Kidney (tissue), 13 donors: ENCODE measurements at regions not wholly inside any gene's neighbourhood (a gene's known extent, or its start where the extent isn't known, plus 50 kb on each side); places are given as distances from the start of the nearest gene placed in this dataset.

Source experiments
- DNase-seq, 5 donors: peaks; one replicate each; pipeline ENCODE4 v3.0.0-alpha.2; 2013 to 2020
- FAIRE-seq: peaks from 2 replicates; lab custom pipeline; 2012; peaks lifted over from hg19 to GRCh38; lab: Jason Lieb, UNC
- H3K27ac ChIP-seq, 2 donors: one replicate each; pipeline ENCODE4 v1.7.0; 2013; ENCODE audit warnings: low read depth in 2 of 2, low read length in 2 of 2, inconsistent platforms in 1 of 2
- H3K27me3 ChIP-seq: one replicate; pipeline ENCODE4 v1.7.1; 2013; ENCODE audit warnings: low read length, inconsistent platforms; ENCODE audit not compliant: control insufficient read depth, insufficient read depth
- H3K36me3 ChIP-seq, 3 donors: one replicate each; pipeline versions ENCODE4 v1.7.0 to v1.7.1; 2013; ENCODE audit warnings: low read length in 3 of 3, control low read depth in 1 of 3, inconsistent platforms in 1 of 3; ENCODE audit not compliant: insufficient read depth in 3 of 3, control insufficient read depth in 2 of 3
- H3K4me1 ChIP-seq, 3 donors: one replicate each; pipeline versions ENCODE4 v1.7.0 to v1.7.1; 2013; ENCODE audit warnings: low read length in 3 of 3, inconsistent platforms in 1 of 3, low read depth in 1 of 3; ENCODE audit not compliant: control insufficient read depth in 2 of 3, insufficient read depth in 2 of 3
- H3K4me3 ChIP-seq, 3 donors: one replicate each; pipeline versions ENCODE4 v1.7.0 to v1.8.1; 2013; ENCODE audit warnings: low read length in 3 of 3, control low read depth in 1 of 3, inconsistent platforms in 1 of 3
- H3K9ac ChIP-seq, 3 donors: one replicate each; pipeline versions ENCODE4 v1.7.0 to v1.7.1; 2013; ENCODE audit warnings: low read length in 3 of 3, control low read depth in 1 of 3, inconsistent platforms in 1 of 3
- H3K9me3 ChIP-seq, 3 donors: one replicate each; pipeline versions ENCODE4 v1.7.0 to v1.7.1; 2013; ENCODE audit warnings: low read length in 3 of 3, control low read depth in 1 of 3, inconsistent platforms in 1 of 3; ENCODE audit not compliant: control insufficient read depth in 2 of 3, insufficient read depth in 1 of 3
- CTCF ChIP-seq: IDR thresholded peaks from 3 replicates; pipeline ENCODE4 v1.5.1; 2012; ENCODE audit warnings: mild to moderate bottlenecking, moderate library complexity, borderline replicate concordance; ENCODE audit not compliant: insufficient read depth; ENCODE audit errors: extremely low read depth
- intact Hi-C: fragments of 100-400 bp; cut with DNase I; formaldehyde crosslinking; loops from one replicate; pipeline ENCODE4 v1.11.1; 2022
- donor health status: control.
- donor health status: control.
- donor health status: control.
- donor health status: control.
- donor health status: control.
- donor health status: DM: yes; HTN: yes; CAD: no.
- donor health status: Normal renal cell carcinoma (clear cell type).

- FAIRE-seq (no peak), DNase-seq (no peak)
- intact Hi-C loops: no loop called here
- H3K4me1 ChIP-seq: no peaks in the 10 kb centered on the region
- H3K36me3 ChIP-seq: no peaks in the 10 kb centered on the region
- no peak overlapping the region for H3K4me3 ChIP-seq
- H3K9ac ChIP-seq: no peak overlapping the region
- H3K27ac ChIP-seq: no peak overlapping the region
- H3K27me3 ChIP-seq: no peaks in the 10 kb centered on the region
- H3K9me3 ChIP-seq: peaks cover 0 to 2% (median 0%) of the 10 kb centered on the region in 3 donors
- no peak for TF ChIP-seq CTCF
Measured at GRCh38 chrX:58051346-58051745, 141.1 kb upstream of the ZXDA start.

- Histone ChIP-seq H3K27ac (no peak overlapping the region), H3K36me3 (no peaks in the 10 kb centered on the region), H3K4me3 (no peak overlapping the region), H3K27me3 (no peaks in the 10 kb centered on the region), H3K9me3 (no peaks in the 10 kb centered on the region), H3K9ac (no peak overlapping the region), H3K4me1 (no peaks in the 10 kb centered on the region)
- DNase-seq: no peak
- intact Hi-C loops: no loop called here
- no peak for FAIRE-seq
- TF ChIP-seq CTCF: no peak
Measured at GRCh38 chrX:58044130-58044529, 133.9 kb upstream of the ZXDA start.

DNA sequence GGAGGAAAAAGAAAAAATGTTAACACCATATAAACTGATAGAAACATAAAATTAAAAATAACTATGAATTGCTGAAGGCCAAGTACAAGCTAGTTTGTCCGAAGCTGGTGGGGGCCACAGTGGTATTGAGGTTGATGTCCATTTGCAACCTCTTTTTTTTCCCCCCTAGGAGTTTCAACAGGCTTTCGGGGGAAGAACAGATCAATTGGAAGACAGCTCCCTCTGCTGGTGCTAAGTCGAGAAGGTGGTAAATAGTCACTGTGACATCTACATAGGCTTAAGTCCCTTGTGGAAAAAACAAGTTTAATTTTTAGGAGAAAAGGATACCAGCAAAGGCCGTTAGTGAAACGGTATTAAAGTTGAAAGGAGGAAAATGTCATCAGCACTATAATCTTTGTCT is 115.7 kb upstream of the ZXDA start:
- FAIRE-seq: peak; percentile 71
- DNase-seq: peak in 2 of 5 donors; percentile 0
- Histone ChIP-seq H3K4me3 (no peak overlapping the region), H3K27me3 (no peaks in the 10 kb centered on the region), H3K4me1 (no peaks in the 10 kb centered on the region), H3K36me3 (no peaks in the 10 kb centered on the region), H3K27ac (no peak overlapping the region), H3K9ac (no peak overlapping the region), H3K9me3 (no peaks in the 10 kb centered on the region)
- TF ChIP-seq CTCF: peak; percentile 41
- intact Hi-C loops: no loop called here

DNA sequence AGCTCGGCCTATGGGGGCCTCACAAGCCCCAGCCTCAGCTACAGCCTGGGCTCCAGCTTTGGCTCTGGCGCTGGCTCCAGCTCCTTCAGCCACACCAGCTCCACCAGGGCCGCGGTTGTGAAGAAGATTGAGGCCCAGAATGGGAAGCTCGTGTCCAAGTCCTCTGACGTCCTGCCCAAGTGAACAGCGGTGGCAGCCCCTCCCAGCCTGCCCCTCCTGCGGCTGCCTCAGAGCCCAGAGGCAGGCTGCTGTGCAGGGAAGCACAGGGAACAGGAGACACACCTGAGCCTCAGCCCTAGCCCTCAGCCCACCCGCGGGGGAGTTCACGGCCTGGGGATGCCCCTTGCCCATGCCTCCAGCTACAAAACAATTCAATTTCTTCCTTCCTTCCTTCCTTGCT is 75.7 kb upstream of the ZXDA start:
- no peak for TF ChIP-seq CTCF
- FAIRE-seq (no peak), DNase-seq (no peak)
- Histone ChIP-seq H3K4me1 (no peaks in the 10 kb centered on the region), H3K9ac (no peak overlapping the region), H3K27me3 (no peaks in the 10 kb centered on the region), H3K4me3 (no peak overlapping the region), H3K9me3 (no peaks in the 10 kb centered on the region), H3K36me3 (no peaks in the 10 kb centered on the region), H3K27ac (no peak overlapping the region)
- intact Hi-C loops: no loop called here
